ENCODE measurements at regions not wholly inside any gene's neighbourhood (a gene's known extent, or its start where the extent isn't known, plus 50 kb on each side); places are given as distances from the start of the nearest gene placed in this dataset.

DNA sequence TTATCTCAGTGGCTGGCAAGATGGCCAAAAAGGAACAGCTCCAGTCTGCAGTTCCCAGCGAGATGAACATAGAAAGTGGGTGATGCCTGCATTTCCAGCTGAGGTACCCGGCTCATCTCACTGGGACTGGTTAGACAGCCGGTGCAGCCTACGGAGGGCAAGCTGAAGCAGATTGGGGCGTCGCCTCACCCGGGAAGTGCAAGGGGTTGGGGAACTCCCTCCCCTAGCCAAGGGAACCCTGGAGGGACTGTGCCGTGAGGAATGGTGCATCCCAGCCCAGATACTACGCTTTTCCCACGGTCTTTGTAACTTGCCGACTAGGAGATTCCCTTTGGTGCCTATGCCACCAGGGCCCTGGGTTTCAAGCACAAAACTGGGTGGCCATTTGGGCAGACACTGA, 324.7 kb downstream of the GJA1 start:
- TF ChIP-seq CTCF (IDR thresholded peaks at IDR 0.05; ENCODE audit: low read depth, low read length, poor library complexity, severe bottlenecking) (no peak), EZH2phosphoT487 (IDR thresholded peaks at IDR 0.05; ENCODE audit: borderline replicate concordance, low read length) (no peak)

All from DOHH2 (cell line).